Endothelial cell (in vitro differentiated cells): ENCODE measurements at regions not wholly inside any gene's neighbourhood (a gene's known extent, or its start where the extent isn't known, plus 50 kb on each side); places are given as distances from the start of the nearest gene placed in this dataset.
"Not testable (repeated sequence)": the region's sequence is repeated elsewhere in the genome, so short reads cannot be mapped to it uniquely, and the experiment has no call there.

Source experiments
- DNase-seq: peaks from one replicate; pipeline ENCODE4 v3.0.0; 2021; ENCODE audit warnings: low spot score
- H3K27ac Mint-ChIP-seq: one replicate; pipeline ENCODE4 v1.8.0; 2021; ENCODE audit warnings: mixed read lengths, inconsistent platforms; ENCODE audit not compliant: unreplicated experiment
- H3K27me3 Mint-ChIP-seq: one replicate; pipeline ENCODE4 v1.8.0; 2021; ENCODE audit warnings: mild to moderate bottlenecking, moderate library complexity, mixed read lengths, inconsistent platforms; ENCODE audit not compliant: unreplicated experiment
- H3K36me3 Mint-ChIP-seq: one replicate; pipeline ENCODE4 v1.8.0; 2021; ENCODE audit warnings: mild to moderate bottlenecking, low read depth, mixed read lengths, inconsistent platforms; ENCODE audit not compliant: unreplicated experiment
- H3K4me1 Mint-ChIP-seq: one replicate; pipeline ENCODE4 v1.8.0; 2021; ENCODE audit warnings: mild to moderate bottlenecking, mixed read lengths, inconsistent platforms; ENCODE audit not compliant: unreplicated experiment
- H3K4me3 Mint-ChIP-seq: one replicate; pipeline ENCODE4 v1.8.0; 2021; ENCODE audit warnings: mild to moderate bottlenecking, mixed read lengths, inconsistent platforms; ENCODE audit not compliant: unreplicated experiment
- H3K9me3 Mint-ChIP-seq: one replicate; pipeline ENCODE4 v1.8.0; 2021; ENCODE audit warnings: mixed read lengths, inconsistent platforms; ENCODE audit not compliant: unreplicated experiment
- TF ChIP-seq, protein P1 (sequence below): fragments of 200-600 bp; sonication (generic); IDR thresholded peaks from one replicate; pipeline ENCODE4 v1.5.0; 2021; ENCODE audit warnings: antibody characterized with exemption; ENCODE audit not compliant: unreplicated experiment

DNA sequence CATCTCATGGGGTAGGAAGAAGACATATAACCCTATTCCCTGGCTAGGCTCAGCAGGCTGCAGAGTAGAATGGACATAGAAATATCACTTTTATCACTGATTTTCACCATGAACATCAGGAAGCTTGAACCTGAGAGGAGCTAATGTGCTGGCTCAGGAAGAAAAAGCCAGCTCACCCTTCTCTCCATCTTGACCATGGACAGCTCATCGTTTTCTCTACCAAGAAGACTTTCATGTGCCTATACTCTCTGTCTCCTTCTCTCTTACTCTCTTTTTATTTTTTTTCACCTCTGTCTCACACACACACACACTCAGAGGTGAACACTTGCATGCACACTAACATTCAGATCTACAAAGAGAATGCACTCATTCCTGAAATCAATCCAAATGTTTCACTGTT, 372.8 kb upstream of the CNTNAP5 start:
- Mint-ChIP-seq H3K4me1 (no peaks in the 10 kb centered on the region), H3K27me3 (peaks cover 1% of the 10 kb centered on the region), H3K27ac (no peak overlapping the region), H3K9me3 (no peaks in the 10 kb centered on the region), H3K4me3 (no peak overlapping the region), H3K36me3 (no peaks in the 10 kb centered on the region)
- TF ChIP-seq, protein P1, sequence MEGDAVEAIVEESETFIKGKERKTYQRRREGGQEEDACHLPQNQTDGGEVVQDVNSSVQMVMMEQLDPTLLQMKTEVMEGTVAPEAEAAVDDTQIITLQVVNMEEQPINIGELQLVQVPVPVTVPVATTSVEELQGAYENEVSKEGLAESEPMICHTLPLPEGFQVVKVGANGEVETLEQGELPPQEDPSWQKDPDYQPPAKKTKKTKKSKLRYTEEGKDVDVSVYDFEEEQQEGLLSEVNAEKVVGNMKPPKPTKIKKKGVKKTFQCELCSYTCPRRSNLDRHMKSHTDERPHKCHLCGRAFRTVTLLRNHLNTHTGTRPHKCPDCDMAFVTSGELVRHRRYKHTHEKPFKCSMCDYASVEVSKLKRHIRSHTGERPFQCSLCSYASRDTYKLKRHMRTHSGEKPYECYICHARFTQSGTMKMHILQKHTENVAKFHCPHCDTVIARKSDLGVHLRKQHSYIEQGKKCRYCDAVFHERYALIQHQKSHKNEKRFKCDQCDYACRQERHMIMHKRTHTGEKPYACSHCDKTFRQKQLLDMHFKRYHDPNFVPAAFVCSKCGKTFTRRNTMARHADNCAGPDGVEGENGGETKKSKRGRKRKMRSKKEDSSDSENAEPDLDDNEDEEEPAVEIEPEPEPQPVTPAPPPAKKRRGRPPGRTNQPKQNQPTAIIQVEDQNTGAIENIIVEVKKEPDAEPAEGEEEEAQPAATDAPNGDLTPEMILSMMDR, result no peak
- no peak for DNase-seq

DNA sequence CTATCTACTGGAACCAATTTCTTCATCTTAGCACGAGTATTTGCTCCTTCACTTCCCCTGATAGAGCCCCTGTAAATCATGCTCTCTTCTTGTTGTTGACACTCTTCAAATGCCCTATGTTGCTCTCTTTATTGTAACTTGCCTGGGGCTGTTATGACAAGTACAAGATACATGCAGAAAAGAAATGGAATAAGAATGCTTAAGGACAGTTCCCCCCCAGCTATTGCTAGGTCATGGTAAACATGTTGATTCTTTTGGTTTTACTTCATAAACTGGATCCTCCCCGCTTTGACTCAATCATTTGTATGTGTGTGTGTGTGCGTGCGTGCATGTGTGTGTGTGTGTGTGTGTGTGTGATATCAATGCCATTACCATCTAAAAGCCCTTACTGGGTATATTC, 368.5 kb upstream of the CNTNAP5 start:
- no peaks in the 10 kb centered on the region for H3K36me3 Mint-ChIP-seq
- H3K27me3 Mint-ChIP-seq, result peaks cover 5% of the 10 kb centered on the region
- TF ChIP-seq, protein P1, result no peak
- no peak overlapping the region for H3K27ac Mint-ChIP-seq
- H3K4me1 Mint-ChIP-seq, result no peaks in the 10 kb centered on the region
- H3K4me3 Mint-ChIP-seq, result no peak overlapping the region
- H3K9me3 Mint-ChIP-seq, result peaks cover 7% of the 10 kb centered on the region
- no peak for DNase-seq

DNA sequence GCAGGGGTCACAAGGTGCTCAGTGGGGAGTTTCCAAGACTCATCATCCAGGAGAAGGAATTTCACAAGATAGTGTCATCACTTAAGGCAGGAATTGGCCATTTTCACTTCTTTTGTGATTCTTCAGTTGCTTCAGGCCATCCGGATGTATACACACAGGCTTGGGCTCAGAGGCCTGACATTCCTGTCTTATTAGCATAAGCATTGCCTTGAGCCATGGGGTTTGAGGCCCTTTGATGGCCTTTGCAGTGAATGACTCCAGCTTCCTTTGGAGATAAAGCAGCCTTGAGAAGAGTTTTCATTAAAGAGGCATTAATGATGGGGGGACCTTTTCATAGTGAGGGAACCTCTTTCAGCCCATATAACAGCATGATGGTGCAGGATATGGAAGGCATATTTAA, 366.0 kb upstream of the CNTNAP5 start:
- H3K9me3 Mint-ChIP-seq, result peaks cover 7% of the 10 kb centered on the region
- DNase-seq, result no peak
- no peak overlapping the region for H3K27ac Mint-ChIP-seq
- TF ChIP-seq, protein P1, result no peak
- H3K4me1 Mint-ChIP-seq, result no peaks in the 10 kb centered on the region
- no peak overlapping the region for H3K4me3 Mint-ChIP-seq
- H3K36me3 Mint-ChIP-seq, result no peaks in the 10 kb centered on the region
- H3K27me3 Mint-ChIP-seq, result peaks cover 5% of the 10 kb centered on the region

DNA sequence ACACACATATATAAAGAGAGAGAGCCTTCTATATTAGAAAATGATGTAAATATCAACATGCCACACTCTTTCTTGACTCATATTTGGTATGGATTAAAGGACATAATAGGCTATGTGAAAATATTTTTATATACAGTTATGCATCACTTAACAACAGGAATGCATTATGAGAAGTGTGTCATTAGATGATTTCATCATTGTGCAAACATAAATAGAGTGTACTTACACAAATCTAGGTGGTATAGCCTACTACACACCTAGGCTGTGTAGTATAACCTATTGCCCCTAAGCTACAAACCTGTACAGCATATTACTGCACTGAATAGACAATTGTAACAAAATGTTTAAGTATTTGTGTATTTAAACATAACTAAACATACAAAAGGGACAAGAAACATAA, 354.8 kb upstream of the CNTNAP5 start:
- H3K27me3 Mint-ChIP-seq, result no peaks in the 10 kb centered on the region
- no peaks in the 10 kb centered on the region for H3K9me3 Mint-ChIP-seq
- no peaks in the 10 kb centered on the region for H3K4me1 Mint-ChIP-seq
- TF ChIP-seq, protein P1, result no peak
- H3K27ac Mint-ChIP-seq, result no peak overlapping the region
- H3K4me3 Mint-ChIP-seq, result no peak overlapping the region
- DNase-seq, result no peak
- no peaks in the 10 kb centered on the region for H3K36me3 Mint-ChIP-seq

DNA sequence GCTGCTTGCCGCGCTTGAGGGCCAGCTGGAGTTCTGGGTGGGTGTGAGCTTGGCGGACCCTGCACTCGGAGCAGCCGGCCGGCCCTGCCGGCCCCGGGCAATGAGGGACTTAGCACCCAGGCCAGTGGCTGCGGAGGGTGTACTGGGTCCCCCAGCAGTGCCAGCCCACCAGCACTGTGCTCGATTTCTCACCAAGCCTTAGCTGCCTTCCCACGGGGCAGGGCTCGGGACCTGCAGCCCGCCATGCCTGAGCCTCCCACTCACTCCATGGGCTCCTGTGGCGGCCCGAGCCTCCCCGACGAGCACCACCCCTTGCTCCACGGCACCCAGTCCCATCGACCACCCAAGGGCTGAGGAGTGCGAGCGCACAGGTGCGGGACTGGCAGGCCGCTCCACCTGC, 341.3 kb upstream of the CNTNAP5 start:
- not testable (repeated sequence) for H3K27ac Mint-ChIP-seq, H3K4me3 Mint-ChIP-seq, H3K36me3 Mint-ChIP-seq, H3K9me3 Mint-ChIP-seq, DNase-seq, H3K4me1 Mint-ChIP-seq
- peaks cover 14% of the 10 kb centered on the region for H3K27me3 Mint-ChIP-seq

DNA sequence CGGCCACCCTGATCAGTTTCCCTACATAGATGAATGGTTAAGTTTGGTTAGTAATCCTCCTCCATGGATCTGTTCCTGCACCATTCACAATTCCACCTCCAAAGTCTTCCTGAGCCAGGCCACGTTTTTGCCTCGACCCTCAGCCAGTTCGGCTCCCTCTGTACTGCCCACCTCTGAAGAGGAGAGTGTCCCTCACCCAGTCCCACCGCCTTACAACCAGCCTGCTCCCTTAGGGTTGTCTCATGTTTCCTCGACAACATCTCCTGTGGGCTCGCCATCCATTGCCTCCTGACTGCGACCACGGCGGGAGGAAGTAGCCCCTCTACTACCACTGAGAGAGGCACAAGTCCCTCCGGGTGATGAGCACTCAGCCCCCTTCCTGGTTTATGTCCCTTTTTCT, 338.0 kb upstream of the CNTNAP5 start:
- H3K9me3 Mint-ChIP-seq, result no peaks in the 10 kb centered on the region
- no peak overlapping the region for H3K27ac Mint-ChIP-seq
- H3K27me3 Mint-ChIP-seq, result peaks cover 14% of the 10 kb centered on the region
- no peak overlapping the region for H3K4me3 Mint-ChIP-seq
- peaks cover 3% of the 10 kb centered on the region for H3K36me3 Mint-ChIP-seq
- DNase-seq, result no peak
- H3K4me1 Mint-ChIP-seq, result peaks cover 6% of the 10 kb centered on the region
- TF ChIP-seq, protein P1, result no peak
